IMR-90 (cell line): ENCODE measurements at regions not wholly inside any gene's neighbourhood (a gene's known extent, or its start where the extent isn't known, plus 50 kb on each side); places are given as distances from the start of the nearest gene placed in this dataset.

Experiments
- ATAC-seq: fragments of 200-7000 bp; cut with Tn5 transposase; 2 replicates; pipeline ENCODE4 v1.9.1; 2020; ENCODE audit warnings: low read depth, mild to moderate bottlenecking, moderate library complexity
- BruUV-seq: library from RNA; stranded (reverse); fragments of 400-500 nt; replicated peaks from 2 replicates; lab custom pipeline; 2021; lab: Mats Ljungman, UMichigan
- CTCF ChIA-PET: fragments of 300-600 bp; formaldehyde crosslinking; extraction: SDS; loops from one replicate; lab custom pipeline; 2021; ENCODE audit warnings: antibody characterized with exemption; lab: Yijun Ruan, JAX
- POLR2A ChIA-PET: fragments of 300-600 bp; sonication (Branson Sonifier 250); formaldehyde crosslinking; loops from one replicate; lab custom pipeline; 2022; ENCODE audit warnings: antibody characterized with exemption; ENCODE audit not compliant: unreplicated experiment; lab: Charles Lee
- DNase-seq: peaks from one replicate; pipeline ENCODE4 v3.0.0; 2013
- H2AFZ ChIP-seq: replicated peaks from 2 replicates; pipeline ENCODE3; 2013; ENCODE audit warnings: low read length, mild to moderate bottlenecking; ENCODE audit not compliant: poor library complexity
- H2AK5ac ChIP-seq: 2 replicates; pipeline ENCODE4 v1.6.1; 2013; ENCODE audit warnings: low read depth, low read length, inconsistent platforms
- H2AK9ac ChIP-seq: replicated peaks from 2 replicates; pipeline ENCODE3; 2013; ENCODE audit warnings: mild to moderate bottlenecking, low read depth, low read length, moderate library complexity; ENCODE audit not compliant: poor library complexity
- H2BK120ac ChIP-seq: 2 replicates; pipeline ENCODE4 v1.6.1; 2013; ENCODE audit warnings: low read depth, low read length, inconsistent platforms
- H2BK15ac ChIP-seq: 3 replicates; pipeline ENCODE4 v1.6.1; 2013; ENCODE audit warnings: low read depth, low read length, inconsistent platforms
- H2BK20ac ChIP-seq: 2 replicates; pipeline ENCODE4 v1.6.1; 2013; ENCODE audit warnings: low read depth, mild to moderate bottlenecking, inconsistent platforms, low read length, moderate library complexity
- H2BK5ac ChIP-seq: 2 replicates; pipeline ENCODE4 v1.6.1; 2013; ENCODE audit warnings: mild to moderate bottlenecking, low read depth, low read length, inconsistent platforms; ENCODE audit not compliant: poor library complexity, severe bottlenecking
- H3K14ac ChIP-seq: replicated peaks from 2 replicates; pipeline ENCODE4 v1.6.1; 2013; ENCODE audit warnings: low read depth, low read length, inconsistent platforms
- H3K18ac ChIP-seq: 2 replicates; pipeline ENCODE4 v1.6.1; 2013; ENCODE audit warnings: low read depth, low read length, control low read depth
- H3K23ac ChIP-seq: 2 replicates; pipeline ENCODE4 v1.6.1; 2013; ENCODE audit warnings: low read depth, low read length, inconsistent platforms
- H3K27ac ChIP-seq: 2 replicates; pipeline ENCODE4 v1.5.1; 2013; ENCODE audit warnings: mild to moderate bottlenecking, control low read depth, low read length; ENCODE audit not compliant: insufficient read depth
- H3K27me3 ChIP-seq: 2 replicates; pipeline ENCODE4 v1.6.1; 2013; ENCODE audit warnings: low read length; ENCODE audit not compliant: control insufficient read depth, insufficient read depth
- H3K36me3 ChIP-seq: 2 replicates; pipeline ENCODE4 v1.6.1; 2013; ENCODE audit warnings: low read length, mixed read lengths; ENCODE audit not compliant: control insufficient read depth, insufficient read depth
- H3K4ac ChIP-seq: 2 replicates; pipeline ENCODE4 v1.6.1; 2013; ENCODE audit warnings: low read depth, low read length, inconsistent platforms
- H3K4me1 ChIP-seq: 2 replicates; pipeline ENCODE4 v1.6.1; 2013; ENCODE audit warnings: low read length, mixed read lengths; ENCODE audit not compliant: control insufficient read depth, insufficient read depth
- H3K4me2 ChIP-seq: 2 replicates; pipeline ENCODE4 v1.6.1; 2013; ENCODE audit warnings: low read depth, mild to moderate bottlenecking, control low read depth, low read length, moderate library complexity
- H3K4me3 ChIP-seq: 2 replicates; pipeline ENCODE4 v1.5.1; 2013; ENCODE audit warnings: low read depth, mild to moderate bottlenecking, control low read depth, low read length, moderate library complexity; ENCODE audit not compliant: insufficient read depth
- H3K56ac ChIP-seq: 2 replicates; pipeline ENCODE4 v1.6.1; 2013; ENCODE audit warnings: low read length, inconsistent platforms; ENCODE audit not compliant: insufficient read depth; ENCODE audit errors: extremely low read depth
- H3K79me1 ChIP-seq, 2 experiments: 2 replicates each; pipeline ENCODE4 v1.6.1; 2013; ENCODE audit warnings: low read length in 2 of 2, inconsistent platforms in 1 of 2, low read depth in 1 of 2
- H3K9ac ChIP-seq: 2 replicates; pipeline ENCODE4 v1.6.1; 2013; ENCODE audit warnings: low read depth, low read length, control low read depth
- H3K9me1 ChIP-seq: 2 replicates; pipeline ENCODE4 v1.6.1; 2013; ENCODE audit warnings: low read length, inconsistent platforms; ENCODE audit not compliant: insufficient read depth
- H3K9me3 ChIP-seq: 2 replicates; pipeline ENCODE4 v1.6.1; 2013; ENCODE audit warnings: low read length; ENCODE audit not compliant: control insufficient read depth, insufficient read depth
- H4K20me1 ChIP-seq: 2 replicates; pipeline ENCODE4 v1.6.1; 2013; ENCODE audit warnings: low read length, inconsistent platforms; ENCODE audit not compliant: insufficient read depth
- H4K5ac ChIP-seq: 2 replicates; pipeline ENCODE4 v1.6.1; 2013; ENCODE audit warnings: mild to moderate bottlenecking, low read depth, low read length, control low read depth
- H4K8ac ChIP-seq, 2 experiments: 2 replicates each; pipeline ENCODE4 v1.6.1; 2013; ENCODE audit warnings: low read depth in 2 of 2, low read length in 2 of 2, control low read depth in 1 of 2, inconsistent platforms in 1 of 2
- H4K91ac ChIP-seq: 2 replicates; pipeline ENCODE4 v1.6.1; 2013; ENCODE audit warnings: low read depth, low read length, inconsistent platforms; ENCODE audit not compliant: insufficient read depth
- FOS ChIP-seq: fragments of 150-350 bp; IDR thresholded peaks from 2 replicates; pipeline ENCODE4 v1.6.1; 2016; ENCODE audit warnings: low read depth, low read length
- MAFK ChIP-seq: IDR thresholded peaks from 2 replicates; pipeline ENCODE4 v1.6.1; 2012; ENCODE audit warnings: low read depth, low read length, improper control_type of control experiment
- RCOR1 ChIP-seq: IDR thresholded peaks from 2 replicates; pipeline ENCODE4 v1.6.1; 2012; ENCODE audit warnings: mild to moderate bottlenecking, low read length, improper control_type of control experiment; ENCODE audit not compliant: insufficient replicate concordance
- RFX5 ChIP-seq: IDR thresholded peaks from 2 replicates; pipeline ENCODE4 v1.8.0; 2012; ENCODE audit warnings: low read depth, mild to moderate bottlenecking, low read length, moderate library complexity
- dilution Hi-C: fragments of 300-500 bp; cut with HindIII; formaldehyde crosslinking; loops from one replicate; pipeline ENCODE4 v1.14.3; 2018; ENCODE audit warnings: low sequenced_read_pairs; ENCODE audit not compliant: unreplicated experiment
- in situ Hi-C: fragments of 300-500 bp; cut with MboI; formaldehyde crosslinking; loops from 3 replicates; pipeline ENCODE4 v1.14.3; 2019; ENCODE audit warnings: low sequenced_read_pairs, inconsistent platforms, mixed read lengths
- intact Hi-C: fragments of 100-400 bp; cut with micrococcal nuclease; formaldehyde crosslinking; loops from 2 replicates; pipeline ENCODE4 v1.10.0; 2022

DNA sequence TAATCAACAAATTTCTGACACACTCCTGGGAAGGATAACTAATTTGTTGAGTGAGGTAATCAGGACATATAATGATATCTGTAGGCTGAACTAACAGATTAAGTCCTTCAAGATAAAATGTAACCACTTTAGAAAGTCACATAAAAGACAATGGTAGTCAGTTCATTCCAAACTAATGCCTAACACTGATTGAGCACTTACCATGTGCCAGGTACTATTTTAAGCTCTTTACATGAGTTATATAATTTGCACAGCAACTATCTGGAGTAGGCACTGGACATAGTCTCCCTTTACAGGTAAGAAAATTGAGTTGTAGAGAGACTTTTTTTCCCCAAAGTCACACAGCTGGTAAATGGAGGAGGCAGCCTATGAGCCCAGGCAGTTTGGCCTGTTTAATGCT, 211.2 kb upstream of the CFAP20DC start:
- ChIA-PET POLR2A (no interaction called here), CTCF (interaction anchor here (1.1 kb wide), 1 partner anchor 164 kb away, joined by 3 read pairs; no protein-coding TSS in a partner anchor)

More for the DNA sequence above, 211.2 kb upstream of the CFAP20DC start:
- Histone ChIP-seq H2AK9ac (no peak overlapping the region), H3K27ac (no peak overlapping the region), H3K56ac (no peak overlapping the region), H2BK20ac (no peak overlapping the region), H2AK5ac (no peak overlapping the region), H2BK120ac (no peak overlapping the region), H2BK5ac (no peak overlapping the region), H3K27me3 (peaks cover 2% of the 10 kb centered on the region; the same call in 1 of the 2 replicates), H4K5ac (no peak overlapping the region), H3K4me3 (no peak overlapping the region), H4K20me1 (no peaks in the 10 kb centered on the region), H2AFZ (no peak overlapping the region), H3K9ac (no peak overlapping the region), H3K23ac (no peak overlapping the region), H3K14ac (no peak overlapping the region), H3K79me1 (no peaks in the 10 kb centered on the region), H4K91ac (no peak overlapping the region), H3K36me3 (no peaks in the 10 kb centered on the region), H2BK15ac (no peak overlapping the region), H3K18ac (no peak overlapping the region), H4K8ac (no peak overlapping the region), H3K4me2 (no peak overlapping the region), H3K4ac (no peak overlapping the region), H3K4me1 (peaks cover 2% of the 10 kb centered on the region), H3K9me3 (no peaks in the 10 kb centered on the region), H3K9me1 (peaks cover 8% of the 10 kb centered on the region; the same call in 1 of the 2 replicates)
- DNase-seq (no peak), ATAC-seq (no peak)
- intact Hi-C loops (no loop called here), in situ Hi-C loops (no loop called here), dilution Hi-C loops (no loop called here)
- TF ChIP-seq MAFK = no peak
- no peak for TF ChIP-seq FOS
- TF ChIP-seq RFX5 = no peak
- TF ChIP-seq RCOR1 = no peak
- BruUV-seq = no TSS peak
